ENCODE measurements at regions not wholly inside any gene's neighbourhood (a gene's known extent, or its start where the extent isn't known, plus 50 kb on each side); places are given as distances from the start of the nearest gene placed in this dataset.
"Not testable (repeated sequence)": the region's sequence is repeated elsewhere in the genome, so short reads cannot be mapped to it uniquely, and the experiment has no call there.

DNA sequence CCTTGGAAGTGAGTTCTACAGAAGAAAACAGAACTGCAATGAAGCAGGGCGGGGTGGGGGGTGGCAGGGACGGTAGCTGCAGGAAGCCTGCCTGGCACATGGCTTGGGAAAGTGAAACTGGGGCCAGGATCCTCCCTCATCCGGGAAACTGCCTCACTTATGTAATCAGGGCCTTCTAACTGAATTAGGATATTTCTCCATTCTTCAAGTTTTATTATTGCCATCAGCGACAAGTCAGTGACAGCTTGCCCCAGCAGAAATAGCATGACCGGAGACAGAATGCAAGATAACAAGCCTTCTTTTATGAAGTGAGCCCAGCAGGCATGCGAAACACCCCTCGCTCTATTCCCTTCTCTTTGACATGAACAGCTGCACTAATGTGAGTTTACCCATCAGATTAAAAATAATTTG lies 77.5 kb upstream of the CACUL1 start:
- Histone ChIP-seq H3K23ac (ENCODE audit: insufficient read length) (no peak overlapping the region), H3K27me3 (replicated peaks in 1 of 4; ENCODE audit: control insufficient read depth in 3 of 4, extremely low read depth in 1 of 4, insufficient read depth in 3 of 4, low read length in 3 of 4) (no peaks in the 10 kb centered on the region), H3K9ac (replicated peaks in 1 of 4; ENCODE audit: extremely low read depth in 1 of 4, low read depth in 3 of 4, low read length in 3 of 4) (no peak overlapping the region), H4K8ac (ENCODE audit: extremely low read depth, insufficient read depth, low read length) (no peak overlapping the region), H2BK20ac (ENCODE audit: low read length) (no peak overlapping the region), H3K36me3 (ENCODE audit: control insufficient read depth in 2 of 4, insufficient read depth in 4 of 4, low read length in 3 of 4) (no peaks in the 10 kb centered on the region), H2AK5ac (ENCODE audit: low read depth, low read length) (no peak overlapping the region), H2BK5ac (ENCODE audit: low read depth, low read length) (no peak overlapping the region), H3K79me2 (ENCODE audit: control insufficient read depth in 1 of 2, insufficient read depth in 2 of 2, low read length in 2 of 2) (no peaks in the 10 kb centered on the region), H4K5ac (ENCODE audit: insufficient read length, low read depth, low read length) (no peak overlapping the region), H4K91ac (replicated peaks; ENCODE audit: insufficient read length, low read length) (no peak overlapping the region), H3K9me3 (ENCODE audit: insufficient read depth in 2 of 2, low read depth in 1 of 2, low read length in 1 of 2) (peaks cover 0 to 11% of the 10 kb centered on the region in 2 experiments; a peak in 3 of 4 replicates), H3K4ac (replicated peaks; ENCODE audit: insufficient read length, low read depth, low read length) (no peak overlapping the region), H3K4me3 (ENCODE audit: extremely low read depth in 1 of 4, insufficient read depth in 2 of 4, low read depth in 3 of 4, low read length in 4 of 4) (no peak overlapping the region), H2BK15ac (ENCODE audit: low read length) (no peak overlapping the region), H3K14ac (ENCODE audit: insufficient read length) (no peak overlapping the region), H3K23me2 (ENCODE audit: low read depth, low read length) (no peaks in the 10 kb centered on the region), H3K4me2 (ENCODE audit: insufficient read depth in 1 of 2, low read depth in 2 of 2, low read length in 2 of 2) (no peak overlapping the region), H2BK120ac (replicated peaks; ENCODE audit: low read depth, low read length) (no peak overlapping the region), H3K56ac (replicated peaks; ENCODE audit: insufficient read length, low read depth, low read length) (no peak overlapping the region), H3K18ac (ENCODE audit: extremely low read depth, low read length) (no peak overlapping the region), H2AFZ (ENCODE audit: low read length) (0 out of 2 replicates have a peak overlapping the region, but pooled peaks have one; percentile 78), H4K20me1 (replicated peaks in 1 of 2; ENCODE audit: control insufficient read depth in 1 of 2, insufficient read depth in 2 of 2, low read length in 2 of 2) (no peaks in the 10 kb centered on the region), H3K4me1 (replicated peaks in 1 of 4; ENCODE audit: control insufficient read depth in 3 of 4, insufficient read depth in 4 of 4, low read length in 3 of 4) (no peaks in the 10 kb centered on the region), H2BK12ac (ENCODE audit: low read depth, low read length) (no peak overlapping the region), H3K27ac (ENCODE audit: low read depth, low read length) (no peak overlapping the region), H3K79me1 (ENCODE audit: low read depth, low read length) (no peaks in the 10 kb centered on the region)
- FAIRE-seq (no peak), DNase-seq (ENCODE audit: low read depth in 1 of 2, low spot score in 2 of 2) (no peak)
- ChIA-PET CTCF (ENCODE audit: partially characterized antibody) (interaction anchor here (0.6 to 3.3 kb wide), 2 partner anchors 14 kb away, joined by 3 to 13 read pairs; no protein-coding TSS in a partner anchor), POLR2A (ENCODE audit: partially characterized antibody) (no interaction called here)
- 82% methylated on average over 7 of the region's 7 CpGs; no CpG with 5 or more reads in 1 of the 2 experiments for WGBS, 2 experiments (ENCODE audit: extremely low coverage in 1 of 2, insufficient coverage in 1 of 2, insufficient read length in 1 of 2, insufficient replicate concordance in 2 of 2, low coverage in 1 of 2, low lambda C conversion rate in 2 of 2, missing lambda C conversion rate in 1 of 2)
- no peak for TF ChIP-seq BCL11A (IDR thresholded peaks at IDR 0.05; ENCODE audit: low read depth in 2 of 2, low read length in 2 of 2)
- TF ChIP-seq POLR2AphosphoS5 (IDR thresholded peaks at IDR 0.05; ENCODE audit: low read depth, low read length), result no peak

DNA sequence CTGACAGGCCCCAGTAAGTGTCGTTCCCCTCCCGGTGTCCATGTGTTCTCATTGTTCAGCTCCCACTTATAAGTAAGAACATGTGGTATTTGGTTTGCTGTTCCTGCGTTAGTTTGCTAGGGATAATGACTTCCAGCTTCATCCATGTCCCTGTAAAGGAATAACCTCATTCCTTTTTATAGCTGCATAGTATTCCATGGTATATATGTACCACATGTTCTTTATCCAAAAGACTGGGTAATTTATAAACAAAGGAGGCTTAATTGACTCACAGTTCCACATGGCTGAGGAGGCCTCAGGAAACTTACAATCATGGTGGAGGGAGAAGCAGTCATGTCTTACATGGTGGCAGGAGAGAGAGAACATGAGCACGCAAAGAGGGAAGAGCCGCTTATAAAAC lies 79.6 kb upstream of the CACUL1 start:
- H2BK120ac ChIP-seq (replicated peaks; ENCODE audit: low read depth, low read length); H2BK12ac ChIP-seq (ENCODE audit: low read depth, low read length); H2BK15ac ChIP-seq (ENCODE audit: low read length); H3K56ac ChIP-seq (replicated peaks; ENCODE audit: insufficient read length, low read depth, low read length); H3K27ac ChIP-seq (ENCODE audit: low read depth, low read length); H3K9me3 ChIP-seq (ENCODE audit: insufficient read depth in 2 of 2, low read depth in 1 of 2, low read length in 1 of 2); H4K91ac ChIP-seq (replicated peaks; ENCODE audit: insufficient read length, low read length); H3K79me1 ChIP-seq (ENCODE audit: low read depth, low read length); H4K5ac ChIP-seq (ENCODE audit: insufficient read length, low read depth, low read length); H3K18ac ChIP-seq (ENCODE audit: extremely low read depth, low read length); H3K23ac ChIP-seq (ENCODE audit: insufficient read length); H3K27me3 ChIP-seq (replicated peaks in 1 of 4; ENCODE audit: control insufficient read depth in 3 of 4, extremely low read depth in 1 of 4, insufficient read depth in 3 of 4, low read length in 3 of 4); DNase-seq (ENCODE audit: low read depth in 1 of 2, low spot score in 2 of 2); H4K20me1 ChIP-seq (replicated peaks in 1 of 2; ENCODE audit: control insufficient read depth in 1 of 2, insufficient read depth in 2 of 2, low read length in 2 of 2); H3K23me2 ChIP-seq (ENCODE audit: low read depth, low read length); H3K4me1 ChIP-seq (replicated peaks in 1 of 4; ENCODE audit: control insufficient read depth in 3 of 4, insufficient read depth in 4 of 4, low read length in 3 of 4); H3K79me2 ChIP-seq (ENCODE audit: control insufficient read depth in 1 of 2, insufficient read depth in 2 of 2, low read length in 2 of 2); H3K4me3 ChIP-seq (ENCODE audit: extremely low read depth in 1 of 4, insufficient read depth in 2 of 4, low read depth in 3 of 4, low read length in 4 of 4); H2BK5ac ChIP-seq (ENCODE audit: low read depth, low read length); H3K4ac ChIP-seq (replicated peaks; ENCODE audit: insufficient read length, low read depth, low read length); H2AFZ ChIP-seq (ENCODE audit: low read length); H4K8ac ChIP-seq (ENCODE audit: extremely low read depth, insufficient read depth, low read length); H3K4me2 ChIP-seq (ENCODE audit: insufficient read depth in 1 of 2, low read depth in 2 of 2, low read length in 2 of 2); H2AK5ac ChIP-seq (ENCODE audit: low read depth, low read length); H3K14ac ChIP-seq (ENCODE audit: insufficient read length); POLR2A ChIA-PET (ENCODE audit: partially characterized antibody); H3K9ac ChIP-seq (replicated peaks in 1 of 4; ENCODE audit: extremely low read depth in 1 of 4, low read depth in 3 of 4, low read length in 3 of 4); FAIRE-seq; H3K36me3 ChIP-seq (ENCODE audit: control insufficient read depth in 2 of 4, insufficient read depth in 4 of 4, low read length in 3 of 4); H2BK20ac ChIP-seq (ENCODE audit: low read length): not testable (repeated sequence)
- CTCF ChIA-PET (ENCODE audit: partially characterized antibody), result interaction anchor here (1.3 kb wide), 1 partner anchor 9 kb away, joined by 4 read pairs; no protein-coding TSS in a partner anchor
- 85% methylated on average over 5 of the region's 5 CpGs; no CpG with 5 or more reads in 1 of the 2 experiments for WGBS, 2 experiments (ENCODE audit: extremely low coverage in 1 of 2, insufficient coverage in 1 of 2, insufficient read length in 1 of 2, insufficient replicate concordance in 2 of 2, low coverage in 1 of 2, low lambda C conversion rate in 2 of 2, missing lambda C conversion rate in 1 of 2)

Measured in H1 (cell line).